Cardiac fibroblast (primary cell): ENCODE measurements at regions not wholly inside any gene's neighbourhood (a gene's known extent, or its start where the extent isn't known, plus 50 kb on each side); places are given as distances from the start of the nearest gene placed in this dataset.

Experiments
- DNase-seq, 2 donors: peaks; one replicate each; pipeline versions ENCODE4 v3.0.0 to v3.0.0-alpha.2; 2010; ENCODE audit warnings: low read depth in 2 of 2
- H3K4me3 ChIP-seq, 2 donors: replicated peaks in 1 of 2; 1 replicate in 1 of 2; 2 replicates in 1 of 2; pipeline ENCODE4 v1.5.1; 2011; ENCODE audit warnings: low read depth in 2 of 2, low read length in 2 of 2, mild to moderate bottlenecking in 2 of 2, moderate library complexity in 1 of 2
- CTCF ChIP-seq: IDR thresholded peaks from one replicate; pipeline ENCODE4 v1.5.1; 2011; ENCODE audit warnings: low read depth, mild to moderate bottlenecking, low read length, inconsistent platforms

DNA sequence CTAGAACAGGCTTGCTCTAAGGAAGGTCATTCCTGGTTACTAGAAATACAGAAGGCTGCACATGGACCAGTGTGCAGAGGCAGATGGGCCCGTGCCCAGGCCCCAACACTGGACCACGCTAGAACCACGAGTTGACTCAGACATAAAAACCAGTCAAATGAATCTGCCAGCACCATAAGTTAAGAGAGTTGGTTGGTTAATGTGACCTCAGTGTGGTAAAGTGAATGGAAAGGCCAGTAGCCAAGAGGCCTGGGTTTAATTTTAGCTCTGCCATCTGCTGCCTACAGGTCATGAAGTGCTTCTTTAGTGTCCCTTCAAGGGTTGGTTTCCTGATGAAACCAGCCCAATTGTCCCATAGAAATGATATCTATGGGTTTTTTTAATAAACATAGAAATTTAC, 329.6 kb upstream of the NRP1 start:
- no peak overlapping the region for H3K4me3 ChIP-seq
- TF ChIP-seq CTCF = no peak
- no peak for DNase-seq

DNA sequence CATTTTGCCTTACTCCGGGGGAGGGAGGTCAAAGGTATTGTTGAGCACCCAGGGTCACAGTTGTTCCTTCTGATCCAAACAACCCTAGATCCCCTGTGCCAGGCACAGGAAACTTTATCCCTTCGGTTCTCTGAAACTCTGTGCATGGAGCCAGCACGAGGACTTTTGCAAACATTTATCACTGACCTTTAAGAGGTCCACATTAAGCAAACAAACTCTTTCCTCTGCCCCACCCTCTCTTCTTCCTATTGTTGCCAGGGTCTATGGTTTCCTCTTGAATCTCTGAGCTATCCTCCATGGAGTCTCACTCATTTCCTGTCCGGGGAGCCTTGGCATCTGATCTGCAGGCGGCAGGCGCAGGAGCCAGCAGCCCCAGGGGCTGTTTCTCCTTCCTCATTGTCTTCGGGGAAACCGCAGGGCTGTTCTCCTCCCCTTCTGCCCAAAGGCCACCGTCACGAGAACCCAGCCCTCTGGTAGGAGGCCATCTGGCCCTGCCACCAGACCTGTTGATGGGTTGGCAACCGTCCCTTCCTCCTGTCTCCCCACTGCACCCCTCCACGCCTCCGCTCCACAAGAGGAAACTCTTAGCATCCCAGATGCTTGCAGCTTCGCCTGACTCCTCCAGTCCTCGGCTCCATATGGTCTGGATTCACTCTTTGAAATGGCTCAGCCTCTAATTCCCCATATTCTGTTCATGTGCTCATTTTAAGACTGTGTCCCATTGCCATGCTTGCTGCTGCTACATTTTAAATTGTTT, 327.3 kb upstream of the NRP1 start:
- no peak for TF ChIP-seq CTCF
- peak; percentile 88 to 97 for DNase-seq

DNA sequence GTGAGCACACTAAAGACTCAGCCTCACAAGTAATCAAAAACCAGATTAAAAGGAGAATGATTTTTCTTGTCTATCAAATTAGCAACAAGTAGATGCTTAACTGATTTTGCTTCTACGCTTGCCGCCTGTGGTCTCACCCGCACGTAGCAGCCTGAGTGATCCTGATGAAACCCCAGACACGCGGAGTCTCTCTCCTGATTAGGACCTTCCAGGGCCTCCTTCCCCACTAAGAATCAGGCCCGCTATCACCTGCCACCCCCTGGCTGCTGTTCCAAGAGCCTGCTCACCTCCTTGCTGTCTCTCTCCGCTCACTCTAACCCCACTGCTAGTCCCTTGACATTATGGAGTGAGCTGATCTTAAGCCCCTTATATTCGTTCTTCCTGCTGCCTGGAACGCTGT, 325.9 kb upstream of the NRP1 start:
- no peak for DNase-seq
- no peak overlapping the region for H3K4me3 ChIP-seq
- TF ChIP-seq CTCF = no peak

More for the DNA sequence above, 327.3 kb upstream of the NRP1 start:
- no peak overlapping the region for H3K4me3 ChIP-seq

- DNase-seq = no peak
- TF ChIP-seq CTCF = no peak
- no peak overlapping the region for H3K4me3 ChIP-seq
Observed at GRCh38 chr10:33657913-33658312, 323.4 kb upstream of the NRP1 start.

- DNase-seq = peak; percentile 48 to 74
- no peak overlapping the region for H3K4me3 ChIP-seq
- TF ChIP-seq CTCF = no peak
Observed at GRCh38 chr10:33657154-33657908, 322.9 kb upstream of the NRP1 start.

DNA sequence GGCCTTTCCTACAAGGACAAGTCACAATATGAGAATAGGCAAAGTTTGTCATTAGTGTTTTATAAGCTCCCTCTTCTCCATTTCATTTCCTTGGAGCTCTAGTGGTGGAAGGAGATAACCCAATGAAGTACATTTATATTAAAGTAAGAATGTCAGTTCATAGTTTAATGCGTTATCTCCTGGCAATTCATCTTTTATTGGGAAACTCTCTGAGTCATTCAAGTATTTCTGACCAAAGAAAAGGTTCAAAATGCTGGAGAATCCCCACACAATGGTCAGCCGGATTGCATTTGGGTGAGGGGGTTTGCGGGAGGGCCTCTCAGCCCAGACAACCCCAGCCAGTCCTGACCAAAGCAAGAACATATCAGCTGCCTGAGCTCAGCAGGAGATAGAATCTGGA, 321.5 kb upstream of the NRP1 start:
- TF ChIP-seq CTCF = no peak
- no peak overlapping the region for H3K4me3 ChIP-seq
- DNase-seq = peak; percentile 25 to 29
